ENCODE measurements at regions not wholly inside any gene's neighbourhood (a gene's known extent, or its start where the extent isn't known, plus 50 kb on each side); places are given as distances from the start of the nearest gene placed in this dataset.

DNA sequence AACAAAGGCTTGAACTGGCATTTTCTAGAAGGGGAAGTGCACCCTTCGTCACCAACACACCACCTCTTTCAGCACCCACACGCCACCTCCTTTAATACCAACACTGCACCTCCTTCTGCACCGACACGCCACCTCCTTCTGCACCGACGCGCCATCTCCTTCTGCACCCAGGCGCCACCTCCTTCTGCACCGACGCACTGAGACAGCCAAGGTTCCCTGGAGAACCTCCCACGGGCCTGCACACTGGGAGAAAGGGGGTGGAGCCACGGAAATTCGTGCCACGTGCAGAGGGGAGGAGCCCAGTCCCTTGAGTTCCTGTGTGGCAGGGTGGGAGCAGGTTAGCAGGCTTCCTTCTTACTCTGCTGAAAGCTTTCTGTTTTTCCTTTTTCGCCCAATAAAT, 327.9 kb upstream of the C1orf174 start:
- TF ChIP-seq POLR2AphosphoS5 (IDR thresholded peaks at IDR 0.05; ENCODE audit: borderline replicate concordance, low read depth, low read length) (no peak), EZH2 (IDR thresholded peaks at IDR 0.05) (no peak)
